Activated CD4-positive, alpha-beta T cell treated with anti-CD3 and anti-CD28 coated beads, Interleukin-2, amount 10 ng/mL, durations not matched to agents 7 days and 5 days (primary cell): ENCODE measurements at regions not wholly inside any gene's neighbourhood (a gene's known extent, or its start where the extent isn't known, plus 50 kb on each side); places are given as distances from the start of the nearest gene placed in this dataset.

ENCODE experiments used
- CTCF ChIA-PET: fragments of 350-600 bp; sonication (Branson Sonifier 250); formaldehyde crosslinking; loops from one replicate; lab custom pipeline; 2021; ENCODE audit warnings: antibody characterized with exemption; lab: Charles Lee
- POLR2A ChIA-PET: fragments of 350-600 bp; sonication (Branson Sonifier 250); formaldehyde crosslinking; loops from one replicate; lab custom pipeline; 2021; ENCODE audit warnings: antibody characterized with exemption; lab: Charles Lee
- DNase-seq: peaks from one replicate; pipeline ENCODE4 v3.0.0-alpha.2; 2020
- H3K27ac Mint-ChIP-seq: one replicate; pipeline ENCODE4 v1.8.0; 2021; ENCODE audit warnings: mild to moderate bottlenecking, moderate library complexity, mixed read lengths
- H3K27me3 Mint-ChIP-seq: one replicate; pipeline ENCODE4 v1.8.0; 2021; ENCODE audit warnings: mixed read lengths
- H3K36me3 Mint-ChIP-seq: one replicate; pipeline ENCODE4 v1.8.0; 2021; ENCODE audit warnings: low read depth, mixed read lengths
- H3K4me1 Mint-ChIP-seq: one replicate; pipeline ENCODE4 v1.8.0; 2021; ENCODE audit warnings: mixed read lengths
- H3K4me3 Mint-ChIP-seq: one replicate; pipeline ENCODE4 v1.8.0; 2021; ENCODE audit warnings: mild to moderate bottlenecking, moderate library complexity, mixed read lengths
- H3K9me3 Mint-ChIP-seq: one replicate; pipeline ENCODE4 v1.8.0; 2021; ENCODE audit warnings: mixed read lengths

DNA sequence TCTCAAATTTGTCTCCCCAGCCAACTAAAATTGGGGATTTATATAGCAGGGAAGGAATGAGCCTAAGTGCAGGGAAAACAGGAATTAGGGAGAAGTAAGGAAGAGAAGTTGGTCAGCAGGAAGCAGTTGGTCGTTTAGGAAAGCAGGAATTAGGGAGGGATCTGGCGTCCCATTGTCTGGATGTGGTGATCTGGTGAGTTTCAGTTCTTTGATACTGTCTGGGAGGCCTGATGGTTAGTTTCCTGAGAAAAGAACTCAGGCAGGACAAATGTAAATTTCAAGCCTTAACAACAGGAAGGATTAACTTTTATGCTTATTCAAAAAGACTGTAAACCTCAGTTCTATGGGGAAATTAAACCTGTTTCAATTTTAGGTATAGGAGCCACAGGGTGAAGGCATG lies 116.2 kb upstream of the PRL start:
- H3K4me1 Mint-ChIP-seq: no peaks in the 10 kb centered on the region

DNA sequence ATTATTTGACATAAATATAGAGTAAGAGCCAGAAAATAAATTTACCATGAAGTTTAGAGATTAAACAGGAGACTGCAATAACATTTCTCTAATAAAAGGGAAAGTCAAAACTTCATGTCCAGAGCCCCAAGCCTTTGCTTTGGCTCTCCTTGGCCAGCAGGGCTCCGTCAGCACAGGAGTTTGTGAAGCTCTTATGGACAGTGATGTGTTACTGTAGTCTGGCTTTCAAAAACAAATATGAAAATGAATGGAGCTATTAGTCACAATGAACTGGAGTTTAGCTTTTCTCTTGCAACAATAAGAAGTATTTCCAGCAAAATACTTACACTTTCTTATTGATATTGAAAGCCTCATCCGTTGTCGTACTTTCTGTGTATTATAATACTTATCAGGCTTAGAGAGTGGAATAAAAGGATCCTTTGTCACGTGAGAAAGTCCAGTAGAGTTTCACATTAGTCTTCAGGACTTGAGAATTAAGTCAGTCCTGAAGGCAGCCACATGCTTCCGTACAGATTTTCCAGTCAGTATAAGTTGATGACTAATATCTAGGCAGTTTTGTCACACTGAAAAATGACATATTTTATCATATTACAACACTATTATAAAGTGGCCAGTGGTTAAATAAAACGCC lies 117.0 kb upstream of the PRL start:
- peaks cover under 1% of the 10 kb centered on the region for H3K9me3 Mint-ChIP-seq

More for the DNA sequence above, 116.2 kb upstream of the PRL start:
- DNase-seq: no peak
- ChIA-PET CTCF (no interaction called here), POLR2A (no interaction called here)
- no peaks in the 10 kb centered on the region for H3K9me3 Mint-ChIP-seq
- no peaks in the 10 kb centered on the region for H3K27me3 Mint-ChIP-seq
- no peaks in the 10 kb centered on the region for H3K36me3 Mint-ChIP-seq
- no peak overlapping the region for H3K27ac Mint-ChIP-seq
- no peak overlapping the region for H3K4me3 Mint-ChIP-seq

DNA sequence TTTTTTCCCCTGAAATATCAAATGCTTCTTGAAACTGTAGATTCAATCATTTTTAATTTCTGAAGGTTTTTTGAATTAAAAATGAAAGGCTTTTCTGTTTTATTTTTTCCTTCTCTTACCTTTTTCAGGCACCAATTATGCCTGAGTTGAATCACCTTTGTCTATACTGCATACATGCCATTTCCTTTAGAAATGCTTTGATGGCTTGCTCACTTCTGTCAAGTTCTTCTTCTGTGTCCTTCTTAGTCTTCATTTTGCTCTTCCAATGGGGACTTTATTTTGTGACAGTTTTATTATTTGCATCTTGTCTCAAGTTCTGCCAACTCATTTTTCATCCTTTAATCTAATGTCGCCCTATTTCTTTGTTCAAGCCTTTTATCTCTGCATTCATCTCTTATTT lies 121.9 kb upstream of the PRL start:
- H3K27ac Mint-ChIP-seq: no peak overlapping the region
- no peak for DNase-seq
- POLR2A ChIA-PET: no interaction called here
- peaks cover 7% of the 10 kb centered on the region for H3K9me3 Mint-ChIP-seq
- H3K4me1 Mint-ChIP-seq: no peaks in the 10 kb centered on the region
- H3K36me3 Mint-ChIP-seq: no peaks in the 10 kb centered on the region
- CTCF ChIA-PET: no interaction called here
- H3K4me3 Mint-ChIP-seq: no peak overlapping the region
- no peaks in the 10 kb centered on the region for H3K27me3 Mint-ChIP-seq

More for the DNA sequence above, 117.0 kb upstream of the PRL start:
- Mint-ChIP-seq H3K4me1 (no peaks in the 10 kb centered on the region), H3K36me3 (no peaks in the 10 kb centered on the region), H3K4me3 (no peak overlapping the region), H3K27me3 (no peaks in the 10 kb centered on the region), H3K27ac (no peak overlapping the region)
- CTCF ChIA-PET: no interaction called here
- POLR2A ChIA-PET: no interaction called here
- DNase-seq: no peak

DNA sequence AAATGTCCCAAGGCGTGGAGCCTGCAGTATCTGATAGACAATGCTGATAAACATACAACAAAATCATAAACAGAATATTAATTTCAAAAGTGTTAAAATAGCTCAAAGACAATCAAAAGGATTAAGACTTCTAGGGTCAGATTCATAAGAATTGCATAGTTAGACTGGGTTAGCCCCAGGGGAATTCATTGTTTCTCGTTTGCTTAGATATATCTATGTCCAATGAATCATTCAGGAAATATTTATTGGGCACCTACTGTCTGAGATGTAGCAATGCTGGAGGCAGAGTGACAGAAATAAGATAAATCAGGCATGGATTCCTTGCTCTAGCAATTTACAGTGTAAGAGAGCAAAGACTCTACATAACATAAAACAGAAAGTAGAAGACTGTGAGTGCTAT lies 124.4 kb upstream of the PRL start:
- ChIA-PET CTCF (no interaction called here), POLR2A (no interaction called here)
- no peaks in the 10 kb centered on the region for H3K27me3 Mint-ChIP-seq

DNA sequence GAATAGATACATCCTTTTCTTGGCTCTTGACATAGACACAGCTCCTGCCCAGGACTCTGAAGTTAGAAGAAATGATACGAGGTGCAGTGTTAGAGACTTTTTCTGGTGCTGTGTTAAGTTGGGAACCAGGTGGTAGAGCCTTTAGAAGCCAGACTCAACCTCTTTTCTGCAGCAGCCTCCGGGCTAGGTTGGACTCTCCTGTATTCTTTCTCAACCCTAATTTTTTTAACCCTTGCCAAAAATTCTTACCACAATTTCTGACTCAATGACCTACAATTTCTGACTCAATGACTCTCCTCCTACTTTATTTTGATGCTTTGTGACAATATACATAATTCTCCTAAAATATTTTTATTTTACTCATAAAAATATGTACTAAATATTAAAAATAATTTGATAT lies 127.4 kb upstream of the PRL start:
- Mint-ChIP-seq H3K9me3 (peaks cover 4% of the 10 kb centered on the region), H3K27me3 (no peaks in the 10 kb centered on the region), H3K4me3 (no peak overlapping the region), H3K36me3 (no peaks in the 10 kb centered on the region), H3K27ac (no peak overlapping the region), H3K4me1 (no peaks in the 10 kb centered on the region)
- CTCF ChIA-PET: no interaction called here
- POLR2A ChIA-PET: no interaction called here
- no peak for DNase-seq

More for the DNA sequence above, 124.4 kb upstream of the PRL start:
- H3K9me3 Mint-ChIP-seq: peaks cover 7% of the 10 kb centered on the region
- H3K4me1 Mint-ChIP-seq: no peaks in the 10 kb centered on the region
- no peak overlapping the region for H3K27ac Mint-ChIP-seq
- no peak for DNase-seq
- H3K4me3 Mint-ChIP-seq: no peak overlapping the region
- H3K36me3 Mint-ChIP-seq: no peaks in the 10 kb centered on the region

DNA sequence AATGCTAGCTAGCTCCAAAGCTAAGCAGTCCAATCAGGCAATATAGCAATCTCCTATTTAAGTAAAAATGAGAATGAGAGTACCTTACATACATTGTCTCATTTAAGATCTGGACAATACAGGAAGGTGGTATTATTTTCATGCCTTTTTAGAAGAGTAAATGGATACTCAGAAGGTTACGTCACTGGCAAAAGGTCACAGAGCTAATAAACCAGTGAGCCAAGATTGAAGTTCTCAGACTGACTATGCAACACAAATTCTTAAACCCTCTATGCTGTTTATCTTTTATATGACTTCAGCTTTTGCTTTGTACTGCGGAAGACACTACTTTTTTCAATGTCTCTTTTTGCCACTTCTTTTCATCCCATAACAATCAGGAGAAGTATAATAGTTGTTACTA lies 135.2 kb upstream of the PRL start:
- Mint-ChIP-seq H3K36me3 (no peaks in the 10 kb centered on the region), H3K27me3 (no peaks in the 10 kb centered on the region), H3K4me3 (no peak overlapping the region), H3K4me1 (no peaks in the 10 kb centered on the region), H3K9me3 (peaks cover 4% of the 10 kb centered on the region), H3K27ac (no peak overlapping the region)
- DNase-seq: no peak
- CTCF ChIA-PET: interaction anchor here (1.0 kb wide), 1 partner anchor 14 kb away, joined by 3 read pairs; no protein-coding TSS in a partner anchor
- POLR2A ChIA-PET: no interaction called here

DNA sequence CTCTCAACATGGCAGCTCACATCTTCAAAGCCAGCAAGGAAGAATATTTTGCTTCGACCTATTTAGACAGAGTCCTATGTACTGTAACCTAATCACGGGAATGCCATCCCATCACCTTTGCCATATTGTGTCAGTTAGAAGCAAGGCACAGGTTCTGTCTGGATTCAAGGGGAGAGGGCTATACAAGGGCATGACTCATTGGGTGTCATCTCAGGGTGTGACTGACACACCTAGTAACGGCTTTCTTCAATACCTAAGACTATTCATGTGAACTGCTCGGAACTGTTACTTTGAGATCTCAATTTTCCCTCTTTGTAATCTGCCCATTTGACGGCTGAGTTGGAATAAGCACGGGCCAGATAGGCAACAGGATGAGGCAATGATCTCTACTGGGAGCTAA lies 135.6 kb upstream of the HDGFL1 start:
- Mint-ChIP-seq H3K27ac (no peak overlapping the region), H3K36me3 (no peaks in the 10 kb centered on the region), H3K4me1 (no peaks in the 10 kb centered on the region), H3K9me3 (peaks cover 4% of the 10 kb centered on the region), H3K4me3 (no peak overlapping the region), H3K27me3 (no peaks in the 10 kb centered on the region)
- POLR2A ChIA-PET: no interaction called here
- no peak for DNase-seq
- CTCF ChIA-PET: no interaction called here

DNA sequence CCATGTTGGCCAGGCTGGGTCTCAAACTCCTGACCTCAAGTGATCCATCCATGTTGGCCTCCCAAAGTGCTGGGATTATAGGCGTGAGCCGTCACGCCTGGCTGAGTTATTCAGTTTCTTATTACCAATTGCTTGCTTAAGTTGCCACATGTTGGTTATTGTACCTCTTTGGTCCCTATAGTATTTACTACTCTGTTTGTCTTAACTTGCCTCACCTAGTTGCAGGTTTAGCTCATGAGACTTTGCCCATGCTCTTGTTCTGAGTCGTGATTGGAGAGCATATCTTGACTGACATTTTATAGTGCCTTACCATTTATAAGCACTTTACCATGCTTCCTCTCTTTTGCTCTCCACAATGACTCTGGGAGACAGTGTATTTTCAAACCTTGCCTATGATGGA lies 134.2 kb upstream of the HDGFL1 start:
- CTCF ChIA-PET: no interaction called here
- H3K36me3 Mint-ChIP-seq: no peaks in the 10 kb centered on the region
- POLR2A ChIA-PET: interaction anchor here (0.6 kb wide), 1 partner anchor 403 kb away, joined by 3 read pairs; no protein-coding TSS in a partner anchor
- no peak for DNase-seq
- peaks cover 4% of the 10 kb centered on the region for H3K9me3 Mint-ChIP-seq
- no peak overlapping the region for H3K4me3 Mint-ChIP-seq
- no peaks in the 10 kb centered on the region for H3K4me1 Mint-ChIP-seq
- no peak overlapping the region for H3K27ac Mint-ChIP-seq
- H3K27me3 Mint-ChIP-seq: no peaks in the 10 kb centered on the region

DNA sequence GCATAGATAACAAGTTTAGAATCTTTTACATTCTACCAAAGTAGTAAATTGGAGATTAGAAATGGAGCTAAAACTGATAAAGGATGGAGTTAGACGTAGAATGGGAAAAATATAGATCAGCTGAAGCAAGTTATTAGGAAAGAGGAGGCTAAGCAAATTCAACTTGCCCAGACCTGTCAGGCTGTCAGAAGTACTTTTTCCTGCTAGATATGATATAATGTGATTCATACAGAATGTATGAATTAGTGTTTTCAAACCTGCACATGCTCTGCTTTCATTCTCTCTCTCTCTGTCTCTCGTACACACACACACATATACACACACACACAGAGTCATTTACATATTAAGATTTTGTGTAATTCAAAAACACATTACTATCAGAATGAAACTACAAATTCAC lies 133.2 kb upstream of the HDGFL1 start:
- POLR2A ChIA-PET: no interaction called here
- Mint-ChIP-seq H3K27ac (no peak overlapping the region), H3K36me3 (no peaks in the 10 kb centered on the region), H3K9me3 (peaks cover 4% of the 10 kb centered on the region), H3K4me3 (no peak overlapping the region), H3K27me3 (no peaks in the 10 kb centered on the region), H3K4me1 (no peaks in the 10 kb centered on the region)
- CTCF ChIA-PET: no interaction called here
- DNase-seq: no peak

DNA sequence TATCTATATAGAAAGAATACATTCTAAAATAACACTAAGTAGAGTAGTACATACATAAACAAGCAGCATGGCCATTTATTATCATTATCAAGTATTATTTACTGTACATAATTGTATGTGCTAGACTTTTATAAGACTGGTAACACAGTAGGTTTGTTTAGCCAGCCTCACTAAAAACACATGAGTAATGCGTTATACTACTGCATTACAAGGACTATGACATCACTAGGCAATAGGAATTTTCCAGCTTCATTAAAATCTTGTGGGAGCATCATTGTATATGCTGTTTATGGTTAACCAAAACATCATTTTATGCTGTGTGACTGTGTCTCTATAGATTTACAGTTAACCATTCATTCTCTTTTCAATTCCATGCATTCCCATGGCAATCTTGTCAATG lies 131.7 kb upstream of the HDGFL1 start:
- no peak overlapping the region for H3K4me3 Mint-ChIP-seq
- POLR2A ChIA-PET: no interaction called here
- H3K36me3 Mint-ChIP-seq: no peaks in the 10 kb centered on the region
- no peaks in the 10 kb centered on the region for H3K27me3 Mint-ChIP-seq
- CTCF ChIA-PET: no interaction called here
- H3K27ac Mint-ChIP-seq: no peak overlapping the region
- H3K4me1 Mint-ChIP-seq: no peaks in the 10 kb centered on the region
- H3K9me3 Mint-ChIP-seq: peaks cover 4% of the 10 kb centered on the region
- no peak for DNase-seq

DNA sequence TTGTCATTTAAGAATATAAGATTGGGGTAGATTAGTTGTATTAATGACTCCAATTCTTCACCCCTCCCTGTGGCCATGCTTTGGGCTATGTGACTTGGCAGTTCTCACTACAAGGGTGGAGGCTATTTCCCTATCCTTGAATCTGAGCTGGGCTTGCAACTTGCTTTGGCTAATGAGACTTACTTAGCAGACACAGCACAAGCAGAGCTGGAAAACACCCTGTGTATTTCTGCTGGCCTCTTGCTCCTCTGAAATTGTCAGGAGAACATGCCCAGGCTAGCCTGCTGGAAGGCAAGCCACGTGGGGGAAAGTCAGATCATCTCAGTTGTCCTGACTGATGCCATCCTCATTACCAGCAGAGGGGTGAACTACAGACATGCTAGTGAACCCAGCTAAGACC lies 126.5 kb upstream of the HDGFL1 start:
- DNase-seq: no peak
- Mint-ChIP-seq H3K4me1 (no peaks in the 10 kb centered on the region), H3K27ac (no peak overlapping the region), H3K36me3 (no peaks in the 10 kb centered on the region), H3K9me3 (no peaks in the 10 kb centered on the region), H3K4me3 (no peak overlapping the region), H3K27me3 (no peaks in the 10 kb centered on the region)
- CTCF ChIA-PET: no interaction called here
- POLR2A ChIA-PET: interaction anchor here (0.6 kb wide), 1 partner anchor 45 kb away, joined by 3 read pairs; no protein-coding TSS in a partner anchor

DNA sequence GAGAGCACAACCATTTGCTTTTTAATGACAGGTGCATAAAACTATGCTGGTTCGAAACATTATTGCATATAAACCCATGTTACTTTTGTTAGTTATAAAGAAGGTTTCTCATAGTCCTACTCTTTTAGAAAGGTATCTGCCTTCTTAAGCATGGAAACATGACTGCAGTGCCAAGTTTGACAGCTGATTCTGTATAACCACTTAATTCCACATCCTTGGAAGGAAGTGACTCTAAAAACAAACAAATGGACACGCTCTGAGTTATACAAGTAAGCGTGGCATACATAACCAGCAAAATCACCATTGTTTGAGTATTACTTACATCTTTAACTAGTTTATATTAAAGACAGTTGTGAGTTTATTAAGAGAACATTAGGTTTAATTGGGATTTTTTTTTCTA lies 125.0 kb upstream of the HDGFL1 start:
- no peak overlapping the region for H3K27ac Mint-ChIP-seq
- no peaks in the 10 kb centered on the region for H3K27me3 Mint-ChIP-seq
- no peaks in the 10 kb centered on the region for H3K4me1 Mint-ChIP-seq
- H3K9me3 Mint-ChIP-seq: no peaks in the 10 kb centered on the region
- no peaks in the 10 kb centered on the region for H3K36me3 Mint-ChIP-seq
- CTCF ChIA-PET: no interaction called here
- DNase-seq: no peak
- POLR2A ChIA-PET: no interaction called here
- H3K4me3 Mint-ChIP-seq: no peak overlapping the region

DNA sequence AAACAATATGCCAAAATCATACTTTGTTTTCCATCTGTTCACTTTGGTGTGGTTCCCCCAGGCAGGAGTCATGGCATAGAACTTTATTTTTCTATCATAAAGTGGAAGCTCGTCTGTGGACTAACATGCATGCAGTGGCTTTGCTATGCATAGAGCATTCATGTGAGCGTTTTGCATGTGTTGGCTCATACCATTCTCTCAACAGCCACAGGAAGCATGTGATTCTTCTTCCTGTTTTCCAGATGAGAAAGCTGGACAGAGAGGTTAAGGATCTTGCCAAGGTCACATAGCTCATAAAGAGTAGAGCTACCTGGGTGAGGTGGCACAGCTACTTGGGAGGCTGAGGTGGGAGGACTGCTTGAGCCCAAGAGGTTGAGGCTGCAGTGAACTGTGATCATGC lies 123.4 kb upstream of the HDGFL1 start:
- CTCF ChIA-PET: interaction anchor here (0.8 kb wide), 1 partner anchor 14 kb away, joined by 3 read pairs; no protein-coding TSS in a partner anchor
- no peaks in the 10 kb centered on the region for H3K27me3 Mint-ChIP-seq
- H3K27ac Mint-ChIP-seq: no peak overlapping the region

More for the DNA sequence above, 123.4 kb upstream of the HDGFL1 start:
- no peaks in the 10 kb centered on the region for H3K4me1 Mint-ChIP-seq
- H3K4me3 Mint-ChIP-seq: no peak overlapping the region
- H3K9me3 Mint-ChIP-seq: no peaks in the 10 kb centered on the region
- POLR2A ChIA-PET: no interaction called here
- H3K36me3 Mint-ChIP-seq: no peaks in the 10 kb centered on the region
- DNase-seq: no peak
